Colonic mucosa (tissue), 4 donors: ENCODE measurements at regions not wholly inside any gene's neighbourhood (a gene's known extent, or its start where the extent isn't known, plus 50 kb on each side); places are given as distances from the start of the nearest gene placed in this dataset.

ENCODE experiments used
- DNase-seq: peaks from one replicate; pipeline ENCODE4 v3.0.0-alpha.2; 2020
- H3K27ac ChIP-seq: fragments of 200-600 bp; one replicate; pipeline ENCODE4 v1.8.0; 2021
- H3K27me3 ChIP-seq: fragments of 200-600 bp; one replicate; pipeline ENCODE4 v1.8.0; 2021
- H3K36me3 ChIP-seq: fragments of 200-600 bp; one replicate; pipeline ENCODE4 v1.8.0; 2021
- H3K4me1 ChIP-seq: fragments of 200-600 bp; one replicate; pipeline ENCODE4 v1.8.0; 2021; ENCODE audit warnings: mild to moderate bottlenecking
- H3K4me3 ChIP-seq: fragments of 200-600 bp; one replicate; pipeline ENCODE4 v1.8.0; 2021
- H3K9ac ChIP-seq, 2 donors: one replicate each; pipeline ENCODE4 v1.7.0; 2013; ENCODE audit warnings: control low read depth in 2 of 2, low read depth in 2 of 2, low read length in 2 of 2
- H3K9me3 ChIP-seq: fragments of 200-600 bp; one replicate; pipeline ENCODE4 v1.8.0; 2021
- CTCF ChIP-seq: fragments of 200-600 bp; IDR thresholded peaks from one replicate; pipeline ENCODE4 v1.8.0; 2022; ENCODE audit warnings: antibody characterized with exemption, mild to moderate bottlenecking
- intact Hi-C: fragments of 100-400 bp; cut with DNase I; formaldehyde crosslinking; loops from one replicate; pipeline ENCODE4 v1.14.1; 2022
- donor health status: healthy.
- donor health status: DM: no; HTN: no; CAD: no.
- donor health status: DM: no; HTN: no; CAD: no.

- no peak for DNase-seq
- Histone ChIP-seq H3K36me3 (no peaks in the 10 kb centered on the region), H3K4me1 (no peaks in the 10 kb centered on the region), H3K27me3 (no peaks in the 10 kb centered on the region), H3K27ac (no peak overlapping the region), H3K4me3 (no peak overlapping the region), H3K9me3 (no peaks in the 10 kb centered on the region), H3K9ac (no peak overlapping the region)
- intact Hi-C loops, result no loop called here
- no peak for TF ChIP-seq CTCF
Measured at GRCh38 chr13:24040835-24041234, 119.7 kb upstream of the SPATA13 start.

- no peak overlapping the region for H3K9ac ChIP-seq
- no peak overlapping the region for H3K27ac ChIP-seq
- no peak overlapping the region for H3K4me3 ChIP-seq
- H3K27me3 ChIP-seq, result no peaks in the 10 kb centered on the region
- no peak for DNase-seq
- intact Hi-C loops, result no loop called here
- no peaks in the 10 kb centered on the region for H3K9me3 ChIP-seq
- no peaks in the 10 kb centered on the region for H3K36me3 ChIP-seq
- TF ChIP-seq CTCF, result no peak
- no peaks in the 10 kb centered on the region for H3K4me1 ChIP-seq
Measured at GRCh38 chr13:24041651-24042225, 118.8 kb upstream of the SPATA13 start.

GRCh38 chr13:24042710-24043440 lies 117.6 kb upstream of the SPATA13 start:
- no peak for TF ChIP-seq CTCF
- Histone ChIP-seq H3K9ac (no peak overlapping the region), H3K9me3 (no peaks in the 10 kb centered on the region)

GRCh38 chr13:24043590-24044350 lies 116.8 kb upstream of the SPATA13 start:
- intact Hi-C loops, result no loop called here
- H3K9me3 ChIP-seq, result no peaks in the 10 kb centered on the region
- H3K4me3 ChIP-seq, result no peak overlapping the region
- H3K9ac ChIP-seq, result no peak overlapping the region
- no peak overlapping the region for H3K27ac ChIP-seq
- H3K4me1 ChIP-seq, result no peaks in the 10 kb centered on the region
- H3K27me3 ChIP-seq, result no peaks in the 10 kb centered on the region
- no peaks in the 10 kb centered on the region for H3K36me3 ChIP-seq
- DNase-seq, result no peak
- TF ChIP-seq CTCF, result no peak

More at GRCh38 chr13:24042710-24043440, 117.6 kb upstream of the SPATA13 start:
- intact Hi-C loops, result no loop called here
- no peak for DNase-seq
- H3K4me3 ChIP-seq, result no peak overlapping the region
- H3K27ac ChIP-seq, result no peak overlapping the region
- H3K36me3 ChIP-seq, result no peaks in the 10 kb centered on the region
- H3K27me3 ChIP-seq, result no peaks in the 10 kb centered on the region
- no peaks in the 10 kb centered on the region for H3K4me1 ChIP-seq

GRCh38 chr13:24045597-24045996 lies 114.9 kb upstream of the SPATA13 start:
- intact Hi-C loops, result no loop called here
- DNase-seq, result no peak
- no peaks in the 10 kb centered on the region for H3K9me3 ChIP-seq
- no peaks in the 10 kb centered on the region for H3K36me3 ChIP-seq
- no peaks in the 10 kb centered on the region for H3K4me1 ChIP-seq
- no peak overlapping the region for H3K4me3 ChIP-seq
- TF ChIP-seq CTCF, result no peak
- H3K27me3 ChIP-seq, result no peaks in the 10 kb centered on the region
- no peak overlapping the region for H3K27ac ChIP-seq
- no peak overlapping the region for H3K9ac ChIP-seq
